Kidney (tissue), 13 donors: ENCODE measurements at regions not wholly inside any gene's neighbourhood (a gene's known extent, or its start where the extent isn't known, plus 50 kb on each side); places are given as distances from the start of the nearest gene placed in this dataset.
A peak's percentile ranks its signal among the peaks of the same experiment; 100 is the strongest.

Experiments used
- DNase-seq, 5 donors: peaks; one replicate each; pipeline ENCODE4 v3.0.0-alpha.2; 2013 to 2020
- FAIRE-seq: peaks from 2 replicates; lab custom pipeline; 2012; peaks lifted over from hg19 to GRCh38; lab: Jason Lieb, UNC
- H3K27ac ChIP-seq, 2 donors: one replicate each; pipeline ENCODE4 v1.7.0; 2013; ENCODE audit warnings: low read depth in 2 of 2, low read length in 2 of 2, inconsistent platforms in 1 of 2
- H3K27me3 ChIP-seq: one replicate; pipeline ENCODE4 v1.7.1; 2013; ENCODE audit warnings: low read length, inconsistent platforms; ENCODE audit not compliant: control insufficient read depth, insufficient read depth
- H3K36me3 ChIP-seq, 3 donors: one replicate each; pipeline versions ENCODE4 v1.7.0 to v1.7.1; 2013; ENCODE audit warnings: low read length in 3 of 3, control low read depth in 1 of 3, inconsistent platforms in 1 of 3; ENCODE audit not compliant: insufficient read depth in 3 of 3, control insufficient read depth in 2 of 3
- H3K4me1 ChIP-seq, 3 donors: one replicate each; pipeline versions ENCODE4 v1.7.0 to v1.7.1; 2013; ENCODE audit warnings: low read length in 3 of 3, inconsistent platforms in 1 of 3, low read depth in 1 of 3; ENCODE audit not compliant: control insufficient read depth in 2 of 3, insufficient read depth in 2 of 3
- H3K4me3 ChIP-seq, 3 donors: one replicate each; pipeline versions ENCODE4 v1.7.0 to v1.8.1; 2013; ENCODE audit warnings: low read length in 3 of 3, control low read depth in 1 of 3, inconsistent platforms in 1 of 3
- H3K9ac ChIP-seq, 3 donors: one replicate each; pipeline versions ENCODE4 v1.7.0 to v1.7.1; 2013; ENCODE audit warnings: low read length in 3 of 3, control low read depth in 1 of 3, inconsistent platforms in 1 of 3
- H3K9me3 ChIP-seq, 3 donors: one replicate each; pipeline versions ENCODE4 v1.7.0 to v1.7.1; 2013; ENCODE audit warnings: low read length in 3 of 3, control low read depth in 1 of 3, inconsistent platforms in 1 of 3; ENCODE audit not compliant: control insufficient read depth in 2 of 3, insufficient read depth in 1 of 3
- intact Hi-C: fragments of 100-400 bp; cut with DNase I; formaldehyde crosslinking; loops from one replicate; pipeline ENCODE4 v1.11.1; 2022
- TF ChIP-seq, protein P1 (sequence below): IDR thresholded peaks from 3 replicates; pipeline ENCODE4 v1.5.1; 2012; ENCODE audit warnings: mild to moderate bottlenecking, moderate library complexity, borderline replicate concordance; ENCODE audit not compliant: insufficient read depth; ENCODE audit errors: extremely low read depth
- donor health status: control.
- donor health status: control.
- donor health status: control.
- donor health status: control.
- donor health status: control.
- donor health status: DM: yes; HTN: yes; CAD: no.
- donor health status: Normal renal cell carcinoma (clear cell type).

DNA sequence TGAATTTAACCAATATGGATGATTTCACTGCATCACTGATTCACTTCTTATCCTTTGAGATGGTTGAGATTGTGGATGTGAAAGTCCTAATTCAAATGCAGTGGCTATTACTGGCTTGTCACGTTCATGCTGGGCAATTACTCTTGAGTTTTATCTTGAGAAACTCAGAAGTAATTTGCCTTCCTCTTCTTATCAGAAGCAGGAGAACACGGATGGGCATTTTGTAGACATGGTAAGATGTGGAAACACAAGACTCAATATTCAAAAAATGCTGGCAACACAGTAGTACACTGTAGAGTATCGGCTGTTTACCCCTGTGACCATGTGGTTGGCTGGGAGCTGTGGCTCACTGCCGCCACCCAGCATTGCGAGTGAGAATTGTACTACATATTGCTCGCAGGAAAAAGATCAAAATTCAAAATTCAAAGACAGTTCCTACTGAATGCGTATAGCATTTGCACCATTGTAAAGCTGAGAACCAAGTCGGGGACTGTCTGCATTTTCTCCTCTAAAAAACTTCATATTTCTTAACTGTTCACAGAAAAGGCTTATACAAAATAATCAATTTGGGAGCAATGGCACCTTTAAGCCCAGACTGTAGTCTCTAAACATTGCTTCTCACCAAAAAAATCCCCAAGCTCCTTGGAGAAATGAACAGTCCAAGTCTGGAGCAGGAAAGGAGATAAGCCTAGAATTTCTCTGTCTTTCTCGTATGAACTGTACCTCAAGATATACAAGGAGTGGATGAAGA lies 61.9 kb upstream of the ELOVL5 start:
- no peak for FAIRE-seq
- peak in 1 of 5 donors; percentile 15 for DNase-seq
- TF ChIP-seq, protein P1, sequence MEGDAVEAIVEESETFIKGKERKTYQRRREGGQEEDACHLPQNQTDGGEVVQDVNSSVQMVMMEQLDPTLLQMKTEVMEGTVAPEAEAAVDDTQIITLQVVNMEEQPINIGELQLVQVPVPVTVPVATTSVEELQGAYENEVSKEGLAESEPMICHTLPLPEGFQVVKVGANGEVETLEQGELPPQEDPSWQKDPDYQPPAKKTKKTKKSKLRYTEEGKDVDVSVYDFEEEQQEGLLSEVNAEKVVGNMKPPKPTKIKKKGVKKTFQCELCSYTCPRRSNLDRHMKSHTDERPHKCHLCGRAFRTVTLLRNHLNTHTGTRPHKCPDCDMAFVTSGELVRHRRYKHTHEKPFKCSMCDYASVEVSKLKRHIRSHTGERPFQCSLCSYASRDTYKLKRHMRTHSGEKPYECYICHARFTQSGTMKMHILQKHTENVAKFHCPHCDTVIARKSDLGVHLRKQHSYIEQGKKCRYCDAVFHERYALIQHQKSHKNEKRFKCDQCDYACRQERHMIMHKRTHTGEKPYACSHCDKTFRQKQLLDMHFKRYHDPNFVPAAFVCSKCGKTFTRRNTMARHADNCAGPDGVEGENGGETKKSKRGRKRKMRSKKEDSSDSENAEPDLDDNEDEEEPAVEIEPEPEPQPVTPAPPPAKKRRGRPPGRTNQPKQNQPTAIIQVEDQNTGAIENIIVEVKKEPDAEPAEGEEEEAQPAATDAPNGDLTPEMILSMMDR: peak; percentile 79
- Histone ChIP-seq H3K9me3 (no peaks in the 10 kb centered on the region), H3K27ac (no peak overlapping the region), H3K27me3 (no peaks in the 10 kb centered on the region), H3K9ac (no peak overlapping the region), H3K36me3 (no peaks in the 10 kb centered on the region), H3K4me1 (peaks cover 0 to 4% (median 2%) of the 10 kb centered on the region in 3 donors), H3K4me3 (no peak overlapping the region)
- intact Hi-C loops: no loop called here

DNA sequence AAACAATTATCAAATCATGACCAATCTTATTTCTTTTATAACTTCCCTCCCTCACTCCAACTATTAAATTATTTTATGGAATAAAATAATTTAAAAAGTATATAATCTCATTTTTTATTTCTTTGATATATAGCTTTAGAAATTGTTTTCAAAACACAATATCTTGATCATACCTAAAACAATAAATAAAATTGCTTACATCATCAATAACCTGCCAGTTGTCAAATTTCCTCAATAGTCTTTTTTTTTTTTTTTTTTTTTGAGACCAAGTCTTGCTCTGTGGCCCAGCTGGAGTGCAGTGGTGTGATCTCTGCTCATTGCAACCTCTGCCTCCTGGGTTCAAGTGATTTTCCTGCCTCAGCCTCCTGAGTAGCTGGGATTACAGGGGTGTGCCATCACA lies 60.1 kb upstream of the ELOVL5 start:
- peak; percentile 29 for FAIRE-seq
- H3K27ac ChIP-seq: no peak overlapping the region
- intact Hi-C loops: no loop called here

GRCh38 chr6:53399027-53399344 lies 50.2 kb upstream of the ELOVL5 start:
- FAIRE-seq: no peak
- Histone ChIP-seq H3K9ac (no peak overlapping the region), H3K27me3 (no peaks in the 10 kb centered on the region), H3K4me3 (no peak overlapping the region), H3K9me3 (no peaks in the 10 kb centered on the region), H3K4me1 (no peaks in the 10 kb centered on the region), H3K27ac (no peak overlapping the region), H3K36me3 (no peaks in the 10 kb centered on the region)
- intact Hi-C loops: no loop called here
- TF ChIP-seq, protein P1: no peak
- no peak for DNase-seq

More for the DNA sequence above, 60.1 kb upstream of the ELOVL5 start:
- Histone ChIP-seq H3K9ac (no peak overlapping the region), H3K4me1 (peaks cover 0 to 4% (median 2%) of the 10 kb centered on the region in 3 donors), H3K36me3 (no peaks in the 10 kb centered on the region), H3K4me3 (no peak overlapping the region), H3K27me3 (no peaks in the 10 kb centered on the region), H3K9me3 (no peaks in the 10 kb centered on the region)
- no peak for DNase-seq
- TF ChIP-seq, protein P1: no peak
